PC-3 (cell line): ENCODE measurements at regions not wholly inside any gene's neighbourhood (a gene's known extent, or its start where the extent isn't known, plus 50 kb on each side); places are given as distances from the start of the nearest gene placed in this dataset.

Experiments
- ATAC-seq: fragments of 200-7000 bp; cut with Tn5 transposase; 2 replicates; pipeline ENCODE4 v1.9.1; 2020; ENCODE audit warnings: mild to moderate bottlenecking, moderate library complexity
- BruUV-seq: library from RNA; stranded (reverse); fragments of 400-500 nt; replicated peaks from 2 replicates; lab custom pipeline; 2021; lab: Mats Ljungman, UMichigan
- CTCF ChIA-PET: fragments of 300-600 bp; sonication (Branson Sonifier 250); formaldehyde crosslinking; loops from one replicate; lab custom pipeline; 2022; ENCODE audit warnings: antibody characterized with exemption; lab: Charles Lee
- POLR2A ChIA-PET: fragments of 300-600 bp; sonication (Branson Sonifier 250); formaldehyde crosslinking; loops from one replicate; lab custom pipeline; 2022; ENCODE audit warnings: antibody characterized with exemption; ENCODE audit not compliant: unreplicated experiment; lab: Charles Lee
- DNase-seq: peaks from one replicate; pipeline ENCODE4 v3.0.0-alpha.2; 2015
- H2AFZ ChIP-seq: fragments of 300-600 bp; sonication (generic); 2 replicates; pipeline ENCODE4 v1.6.0; 2016; ENCODE audit warnings: antibody characterized with exemption, low read length
- H3F3A ChIP-seq: fragments of 300-600 bp; sonication (generic); one replicate; pipeline ENCODE4 v1.6.0; 2017; ENCODE audit warnings: antibody characterized with exemption, low read length, control low read depth, mild to moderate bottlenecking; ENCODE audit not compliant: unreplicated experiment
- H3K27ac ChIP-seq: fragments of 300-600 bp; sonication (generic); 2 replicates; pipeline ENCODE4 v1.5.1; 2016; ENCODE audit warnings: mild to moderate bottlenecking, low read length
- H3K27me3 ChIP-seq: fragments of 300-600 bp; sonication (generic); 2 replicates; pipeline ENCODE4 v1.6.1; 2016; ENCODE audit warnings: low read length, mixed read lengths
- H3K36me3 ChIP-seq: fragments of 300-600 bp; sonication (generic); 2 replicates; pipeline ENCODE4 v1.6.1; 2016; ENCODE audit warnings: low read depth, mixed run types, low read length, mixed read lengths
- H3K4me1 ChIP-seq: fragments of 300-600 bp; sonication (generic); 2 replicates; pipeline ENCODE4 v1.5.1; 2016; ENCODE audit warnings: low read length; ENCODE audit not compliant: insufficient read depth
- H3K4me2 ChIP-seq: fragments of 300-600 bp; sonication (generic); 2 replicates; pipeline ENCODE4 v1.6.0; 2016; ENCODE audit warnings: low read length
- H3K4me3 ChIP-seq: fragments of 300-600 bp; sonication (generic); 2 replicates; pipeline ENCODE4 v1.5.1; 2016; ENCODE audit warnings: mild to moderate bottlenecking, low read length, mixed read lengths
- H3K79me2 ChIP-seq: fragments of 300-600 bp; sonication (generic); 2 replicates; pipeline ENCODE4 v1.6.1; 2017; ENCODE audit warnings: low read length, mixed read lengths
- H3K9ac ChIP-seq: fragments of 300-600 bp; sonication (generic); 2 replicates; pipeline ENCODE4 v1.6.0; 2016; ENCODE audit warnings: mild to moderate bottlenecking, low read length
- H3K9me2 ChIP-seq: fragments of 300-600 bp; sonication (generic); replicated peaks from 2 replicates; pipeline ENCODE4 v1.6.1; 2016; ENCODE audit warnings: mixed run types, low read length, mixed read lengths
- H3K9me3 ChIP-seq: fragments of 300-600 bp; sonication (generic); 2 replicates; pipeline ENCODE4 v1.6.1; 2016; ENCODE audit warnings: low read length, mixed read lengths
- H4K20me1 ChIP-seq: fragments of 300-600 bp; sonication (generic); 2 replicates; pipeline ENCODE4 v1.6.1; 2016; ENCODE audit warnings: low read length, mixed read lengths
- CTCF ChIP-seq: fragments of 300-600 bp; sonication (generic); conservative IDR thresholded peaks from 2 replicates; pipeline ENCODE4 v1.5.1; 2017; ENCODE audit warnings: antibody characterized with exemption, low read depth, mild to moderate bottlenecking, low read length
- EZH2 ChIP-seq: fragments of 300-600 bp; sonication (generic); IDR thresholded peaks from one replicate; pipeline ENCODE4 v1.6.1; 2017; ENCODE audit warnings: antibody characterized with exemption, mild to moderate bottlenecking, low read length; ENCODE audit not compliant: unreplicated experiment
- EZH2phosphoT487 ChIP-seq: fragments of 300-600 bp; sonication (generic); IDR thresholded peaks from 2 replicates; pipeline ENCODE4 v1.6.1; 2018; ENCODE audit warnings: mild to moderate bottlenecking, antibody characterized with exemption, low read length, borderline replicate concordance
- intact Hi-C: fragments of 100-400 bp; cut with micrococcal nuclease; formaldehyde crosslinking; loops from 2 replicates; pipeline ENCODE4 v1.9.0; 2023

GRCh38 chr14:50008974-50009373, 107.4 kb downstream of the VCPKMT start:
- ChIA-PET POLR2A (no interaction called here), CTCF (no interaction called here)
- H3K27me3 ChIP-seq = no peaks in the 10 kb centered on the region
- H4K20me1 ChIP-seq = no peaks in the 10 kb centered on the region
- H3K9me2 ChIP-seq = no peaks in the 10 kb centered on the region
- no peak overlapping the region for H3K4me2 ChIP-seq
- peak overlapping the region; percentile 51; the same call in 1 of the 2 replicates for H2AFZ ChIP-seq
- H3K4me3 ChIP-seq = no peak overlapping the region
- H3K27ac ChIP-seq = peak overlapping the region; percentile 70
- H3K9ac ChIP-seq = 0 out of 2 replicates have a peak overlapping the region, but pooled peaks have one; percentile 0
- no TSS peak for BruUV-seq
- no peaks in the 10 kb centered on the region for H3K36me3 ChIP-seq
- H3K4me1 ChIP-seq = peaks cover 48% of the 10 kb centered on the region
- H3K79me2 ChIP-seq = 0 out of 2 replicates have a peak, but pooled peaks cover 2% of the 10 kb centered on the region
- TF ChIP-seq CTCF = no peak
- peaks cover 4% of the 10 kb centered on the region for H3F3A ChIP-seq
- intact Hi-C loops = no loop called here
- no peaks in the 10 kb centered on the region for H3K9me3 ChIP-seq
- ATAC-seq (peak; percentile 32), DNase-seq (peak; percentile 74)

- no peaks in the 10 kb centered on the region for H3K27me3 ChIP-seq
- no peaks in the 10 kb centered on the region for H4K20me1 ChIP-seq
- H3F3A ChIP-seq = peaks cover 8% of the 10 kb centered on the region
- H3K27ac ChIP-seq = no peak overlapping the region
- H3K9ac ChIP-seq = no peak overlapping the region
- CTCF ChIA-PET = no interaction called here
- no peak overlapping the region for H3K4me2 ChIP-seq
- H3K36me3 ChIP-seq = no peaks in the 10 kb centered on the region
- POLR2A ChIA-PET = no interaction called here
- H3K9me2 ChIP-seq = no peaks in the 10 kb centered on the region
- no peaks in the 10 kb centered on the region for H3K79me2 ChIP-seq
- TF ChIP-seq CTCF = no peak
- no peak for TF ChIP-seq EZH2
- TF ChIP-seq EZH2phosphoT487 = no peak
- H2AFZ ChIP-seq = no peak overlapping the region
- intact Hi-C loops = no loop called here
- ATAC-seq (no peak), DNase-seq (no peak)
- H3K4me1 ChIP-seq = peaks cover 53% of the 10 kb centered on the region
- H3K9me3 ChIP-seq = no peaks in the 10 kb centered on the region
- no peak overlapping the region for H3K4me3 ChIP-seq
- BruUV-seq = no TSS peak
These were observed 105.6 kb downstream of the VCPKMT start for GRCh38 chr14:50010752-50011151.

GRCh38 chr14:50011242-50011641, 105.1 kb downstream of the VCPKMT start:
- Histone ChIP-seq H3K4me2 (no peak overlapping the region), H2AFZ (no peak overlapping the region), H3K4me3 (no peak overlapping the region), H3K79me2 (no peaks in the 10 kb centered on the region), H4K20me1 (no peaks in the 10 kb centered on the region), H3K36me3 (no peaks in the 10 kb centered on the region), H3K9me3 (no peaks in the 10 kb centered on the region), H3K9me2 (no peaks in the 10 kb centered on the region), H3K9ac (no peak overlapping the region), H3K27me3 (no peaks in the 10 kb centered on the region), H3K27ac (no peak overlapping the region), H3K4me1 (peaks cover 53% of the 10 kb centered on the region), H3F3A (peaks cover 8% of the 10 kb centered on the region)
- intact Hi-C loops = no loop called here
- ATAC-seq (no peak), DNase-seq (no peak)
- TF ChIP-seq CTCF = no peak
- TF ChIP-seq EZH2phosphoT487 = no peak
- TF ChIP-seq EZH2 = no peak
- ChIA-PET POLR2A (no interaction called here), CTCF (no interaction called here)
- BruUV-seq = no TSS peak
